ENCODE measurements at regions not wholly inside any gene's neighbourhood (a gene's known extent, or its start where the extent isn't known, plus 50 kb on each side); places are given as distances from the start of the nearest gene placed in this dataset.

- no peaks in the 10 kb centered on the region for H3K27me3 ChIP-seq (ENCODE audit: control insufficient read depth in 4 of 4, insufficient read depth in 4 of 4, low read length in 3 of 4)
- no peaks in the 10 kb centered on the region for H3K36me3 ChIP-seq (ENCODE audit: control insufficient read depth in 4 of 4, insufficient read depth in 3 of 4, low read depth in 1 of 4, low read length in 3 of 4)
- no peak overlapping the region for H3K4me3 ChIP-seq (ENCODE audit: low read depth in 1 of 3, low read length in 3 of 3)
- peaks cover 0 to 2% (median 0%) of the 10 kb centered on the region in 4 donors for H3K9me3 ChIP-seq (ENCODE audit: control insufficient read depth in 4 of 4, low read length in 3 of 4)
- no peak overlapping the region for H3K27ac ChIP-seq (ENCODE audit: low read depth in 1 of 2, low read length in 2 of 2)
- no peak overlapping the region for H3K9ac ChIP-seq (ENCODE audit: low read depth in 1 of 2, low read length in 2 of 2)
- peaks cover 0 to 5% (median 2%) of the 10 kb centered on the region in 4 donors for H3K4me1 ChIP-seq (ENCODE audit: control insufficient read depth in 4 of 4, insufficient read depth in 4 of 4, low read length in 3 of 4)
- TF ChIP-seq TAF1 (conservative IDR thresholded peaks at IDR 0.05) (no peak), HNF4G (IDR thresholded peaks at IDR 0.05) (no peak), FOXA2 (IDR thresholded peaks at IDR 0.05) (no peak), RXRA (IDR thresholded peaks at IDR 0.05) (no peak), RAD21 (IDR thresholded peaks at IDR 0.05) (no peak), ZBTB33 (IDR thresholded peaks at IDR 0.05) (no peak), YY1 (IDR thresholded peaks at IDR 0.05) (no peak), FOXA1 (IDR thresholded peaks at IDR 0.05) (no peak), GABPA (IDR thresholded peaks at IDR 0.05 in 1 of 2, conservative IDR thresholded peaks at IDR 0.05 in 1 of 2) (no peak), HNF4A (conservative IDR thresholded peaks at IDR 0.05) (no peak), NR2F2 (IDR thresholded peaks at IDR 0.05) (no peak), ATF3 (IDR thresholded peaks at IDR 0.05) (no peak), JUND (IDR thresholded peaks at IDR 0.05) (no peak), SP1 (IDR thresholded peaks at IDR 0.05) (no peak), REST (IDR thresholded peaks at IDR 0.05) (no peak), CTCF (IDR thresholded peaks at IDR 0.05; ENCODE audit: low read depth, low read length, missing input control) (no peak), MAX (IDR thresholded peaks at IDR 0.05) (no peak), EGR1 (IDR thresholded peaks at IDR 0.05; ENCODE audit: low read depth in 2 of 2) (no peak)
- 85% methylated on average over 1 of the region's 1 CpG for WGBS
- no peak for DNase-seq (ENCODE audit: low spot score)
These were observed 117.1 kb upstream of the KRR1 start for GRCh38 chr12:75628511-75628910.

Data from liver (tissue), 8 donors.